Activated CD4-positive, alpha-beta T cell treated with anti-CD3 and anti-CD28 coated beads, Interleukin-2, amount 50 U/mL, for 16 hours (primary cell): ENCODE measurements at regions not wholly inside any gene's neighbourhood (a gene's known extent, or its start where the extent isn't known, plus 50 kb on each side); places are given as distances from the start of the nearest gene placed in this dataset.

Experiments used
- DNase-seq: peaks from one replicate; pipeline ENCODE4 v3.0.0-alpha.2; 2020

DNA sequence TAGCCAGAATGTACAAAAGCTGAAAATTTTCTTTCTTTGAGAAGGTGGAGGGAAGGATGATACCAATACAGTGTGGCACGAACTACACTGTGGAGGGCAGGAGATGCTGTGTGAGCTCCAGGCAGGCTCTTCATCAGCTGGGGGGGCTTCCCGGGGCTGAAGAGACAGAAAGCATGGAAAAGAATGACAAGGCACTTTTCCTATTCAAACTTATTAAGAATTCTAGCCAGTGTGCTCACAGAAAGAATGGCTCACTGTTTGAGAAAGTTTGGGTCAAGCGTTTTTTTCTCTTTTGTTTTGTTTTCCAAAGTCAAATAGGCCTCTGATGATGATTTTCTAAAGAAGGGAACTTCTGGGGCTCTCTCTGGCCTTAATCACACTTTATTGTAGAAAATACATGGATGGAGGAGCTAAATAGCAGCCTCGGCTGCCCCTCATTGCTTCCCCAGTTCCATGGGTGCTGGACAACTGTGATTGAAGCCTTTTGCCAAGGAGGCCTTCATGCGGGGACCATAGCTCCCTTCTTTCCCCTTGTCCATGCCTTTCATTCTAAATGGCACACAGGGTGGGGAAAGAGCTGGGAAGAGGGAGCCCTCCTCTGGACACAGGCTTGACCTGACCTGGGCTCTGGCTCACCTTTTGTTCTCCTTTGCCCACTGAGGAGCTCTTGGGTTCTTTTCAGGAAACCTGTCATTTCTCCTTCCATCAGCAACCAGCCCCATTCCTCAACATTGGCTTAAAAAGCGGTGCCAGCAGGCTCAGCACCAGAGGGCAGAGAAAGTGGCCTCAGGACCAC lies 130.6 kb downstream of the TDRD15 start:
- no peak for DNase-seq

DNA sequence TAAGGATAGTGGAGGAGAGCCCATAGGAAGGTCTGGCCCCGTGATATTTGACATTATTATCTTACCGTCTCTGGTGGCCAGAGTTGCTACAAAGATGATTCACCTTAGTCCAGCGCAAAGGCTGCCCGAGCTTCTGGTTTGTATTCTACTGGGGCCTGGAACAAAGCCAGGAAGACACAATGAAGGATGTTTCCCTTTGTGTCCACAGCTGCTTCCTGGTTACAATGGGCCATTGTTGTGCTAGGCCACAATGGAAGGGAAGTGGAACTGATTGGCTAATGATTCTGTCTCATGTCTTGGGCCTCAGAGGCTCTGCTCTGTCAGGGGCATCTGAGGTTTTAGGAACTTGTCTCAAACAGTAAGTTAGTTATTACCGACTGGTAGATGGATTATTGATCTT lies 132.2 kb downstream of the TDRD15 start:
- DNase-seq: no peak

DNA sequence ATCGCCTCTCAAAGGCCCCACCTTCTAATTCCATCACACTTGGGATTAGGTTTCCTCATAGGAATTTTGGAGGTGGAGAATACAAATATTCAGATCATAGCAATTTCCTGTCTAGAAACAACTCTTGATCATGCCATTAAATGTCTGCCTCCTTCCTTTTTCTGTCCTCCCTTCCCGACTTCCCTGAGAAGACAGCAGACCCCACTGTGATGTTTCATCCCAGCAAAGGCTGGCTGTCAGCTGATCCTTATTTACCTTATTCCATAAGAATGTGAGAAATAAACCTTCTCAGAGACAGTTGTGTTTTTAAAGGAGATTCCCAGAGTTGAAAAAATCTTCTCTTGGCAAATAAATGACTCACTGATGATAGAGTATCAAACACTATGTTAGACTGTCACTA lies 133.9 kb downstream of the TDRD15 start:
- DNase-seq: no peak

DNA sequence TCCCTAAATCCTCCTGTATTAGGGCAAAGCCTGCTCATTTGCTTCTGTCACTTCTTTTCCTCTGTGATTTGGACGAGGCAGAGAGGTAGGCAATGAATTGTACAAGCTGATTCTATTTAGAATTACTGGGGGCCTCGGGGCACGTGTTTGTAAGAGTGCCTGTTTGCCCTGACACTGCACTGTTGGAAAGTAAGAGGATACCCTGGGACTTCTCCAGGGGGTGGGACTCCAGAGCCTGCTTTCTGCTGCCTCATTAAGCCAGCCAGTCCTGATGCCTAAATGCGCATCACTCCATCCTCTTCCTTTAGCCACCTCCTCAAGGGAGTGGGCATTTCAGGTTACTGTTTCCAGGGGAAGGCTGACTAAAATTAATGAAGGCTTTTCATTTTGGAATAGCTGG lies 134.3 kb downstream of the TDRD15 start:
- no peak for DNase-seq

DNA sequence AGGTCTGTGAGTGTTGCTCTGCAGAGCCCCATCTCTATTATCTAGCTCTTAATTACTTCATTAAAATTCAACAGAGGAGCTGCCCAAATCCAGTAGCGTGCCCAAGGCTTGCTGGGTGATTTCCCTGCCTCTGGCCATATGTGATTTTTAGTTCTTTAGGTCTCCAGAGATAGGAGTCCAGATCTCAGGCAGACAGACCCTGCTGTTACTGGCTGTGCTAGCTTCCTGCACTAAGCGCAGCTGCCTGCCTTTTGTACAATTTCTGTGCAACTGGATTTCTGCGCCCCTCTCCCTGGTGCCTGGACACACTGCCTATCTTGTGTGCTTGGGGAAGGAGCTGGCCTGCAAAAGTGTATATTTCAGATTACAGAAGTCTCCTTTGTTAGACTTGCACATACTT lies 136.5 kb downstream of the TDRD15 start:
- no peak for DNase-seq

DNA sequence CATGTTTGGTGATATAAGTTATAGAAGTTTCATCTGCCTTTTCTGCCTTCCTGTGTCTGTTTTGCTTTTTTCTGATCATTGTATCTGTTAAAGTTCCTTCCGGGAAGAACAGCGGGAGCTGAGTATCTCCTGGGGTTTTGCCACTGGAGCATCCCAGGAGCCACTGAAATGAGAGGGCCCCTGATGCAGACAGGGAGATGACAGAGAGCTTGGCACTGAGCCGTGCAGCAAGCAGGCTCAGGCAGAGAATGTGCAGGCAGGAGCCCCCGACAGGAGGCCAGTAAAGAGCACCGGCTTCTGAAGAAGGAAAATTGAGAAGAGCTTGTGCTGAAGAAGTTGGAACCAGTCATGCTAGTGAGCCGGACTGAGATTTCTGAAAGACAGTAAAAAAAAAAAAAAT lies 137.8 kb downstream of the TDRD15 start:
- no peak for DNase-seq

DNA sequence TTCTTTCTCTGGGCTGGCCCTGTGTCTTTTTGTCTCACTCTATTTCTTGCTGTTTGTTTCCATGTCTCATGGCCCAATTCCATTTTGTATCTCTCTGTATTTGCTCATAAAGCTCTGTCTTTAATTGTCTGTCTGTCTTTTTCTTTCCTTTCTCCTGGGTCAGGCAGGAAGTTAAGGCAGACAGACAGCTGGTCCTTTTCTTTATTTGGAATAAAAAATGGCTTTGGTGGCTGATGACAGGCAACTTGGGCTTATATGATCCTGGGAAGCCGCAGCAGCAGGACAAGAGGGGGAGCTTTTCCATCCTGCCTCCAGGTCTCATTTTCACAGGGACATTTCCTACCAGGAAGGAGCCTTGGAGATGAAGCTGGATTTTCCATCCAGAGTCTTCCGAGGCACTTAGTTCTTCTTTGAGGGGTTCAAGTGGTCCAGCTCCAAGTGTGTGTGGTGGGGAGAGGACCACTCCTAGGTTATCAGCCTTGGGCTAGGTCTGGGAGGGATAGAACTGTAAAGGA lies 138.7 kb downstream of the TDRD15 start:
- no peak for DNase-seq

DNA sequence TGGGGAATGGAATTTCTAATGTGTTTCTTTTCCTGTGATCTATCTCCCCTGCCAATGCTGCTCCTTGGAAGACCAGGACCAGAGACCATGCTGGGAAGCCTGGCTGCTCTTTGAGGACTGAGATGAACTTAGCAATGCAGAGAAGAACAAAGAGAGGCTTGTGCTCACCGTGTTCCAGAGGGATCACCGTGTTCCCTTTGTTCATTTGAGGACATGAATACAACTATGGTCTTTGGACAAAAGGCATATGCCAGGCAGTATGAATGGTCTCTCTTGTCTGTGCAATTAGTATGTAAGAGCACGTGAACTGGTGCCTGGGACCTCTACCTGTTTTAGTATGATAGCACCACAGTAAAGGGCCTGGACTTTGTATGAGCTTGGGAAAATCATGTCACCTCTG lies 139.9 kb downstream of the TDRD15 start:
- DNase-seq: no peak

DNA sequence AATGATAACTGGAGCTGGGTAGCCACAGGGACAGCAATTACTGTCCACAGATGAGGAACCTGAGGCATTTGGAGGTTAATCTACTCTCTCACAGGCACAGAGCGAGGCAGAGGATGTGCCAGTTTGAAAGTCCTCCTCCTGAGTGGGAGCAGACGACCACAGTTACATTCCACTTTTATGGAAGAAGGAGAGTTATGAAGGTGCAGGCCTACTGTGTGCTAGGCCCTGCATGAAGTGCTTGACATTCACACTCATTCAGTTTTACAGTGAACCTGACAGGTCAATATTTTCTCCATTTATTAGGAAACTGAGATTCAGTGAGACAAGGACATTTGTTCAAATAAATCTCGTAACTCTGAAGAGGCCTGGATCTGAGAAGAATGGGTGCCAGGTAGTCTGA lies 142.0 kb downstream of the TDRD15 start:
- DNase-seq: no peak

DNA sequence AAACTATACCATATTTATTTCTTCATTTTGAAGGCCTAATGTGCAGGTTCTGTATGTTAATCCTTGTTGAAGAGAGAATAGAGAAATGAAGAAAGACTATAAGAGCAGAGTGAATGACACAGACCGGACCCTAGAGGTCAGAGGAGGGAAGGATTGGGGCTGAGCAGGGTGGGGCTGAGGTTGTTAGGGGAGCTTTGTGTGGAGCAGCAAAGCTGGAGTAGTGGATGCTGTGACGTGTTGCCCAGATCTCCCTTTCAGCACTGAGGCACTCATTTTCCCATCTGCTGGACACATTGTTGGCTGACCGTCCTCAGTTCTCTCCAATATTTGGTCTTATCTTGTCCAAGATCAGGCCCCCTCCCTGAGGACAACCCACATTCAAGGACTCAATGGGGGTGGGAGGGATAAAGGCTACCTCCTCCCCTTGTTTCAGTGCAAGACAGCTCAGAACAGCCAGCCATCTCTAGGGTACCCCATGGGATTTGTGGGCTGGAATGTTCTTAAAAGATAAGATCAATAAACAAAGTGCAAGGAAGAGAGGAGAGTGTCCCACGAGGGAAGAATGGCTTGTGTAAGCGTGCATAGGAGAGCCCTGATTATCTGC lies 143.6 kb downstream of the TDRD15 start:
- no peak for DNase-seq

DNA sequence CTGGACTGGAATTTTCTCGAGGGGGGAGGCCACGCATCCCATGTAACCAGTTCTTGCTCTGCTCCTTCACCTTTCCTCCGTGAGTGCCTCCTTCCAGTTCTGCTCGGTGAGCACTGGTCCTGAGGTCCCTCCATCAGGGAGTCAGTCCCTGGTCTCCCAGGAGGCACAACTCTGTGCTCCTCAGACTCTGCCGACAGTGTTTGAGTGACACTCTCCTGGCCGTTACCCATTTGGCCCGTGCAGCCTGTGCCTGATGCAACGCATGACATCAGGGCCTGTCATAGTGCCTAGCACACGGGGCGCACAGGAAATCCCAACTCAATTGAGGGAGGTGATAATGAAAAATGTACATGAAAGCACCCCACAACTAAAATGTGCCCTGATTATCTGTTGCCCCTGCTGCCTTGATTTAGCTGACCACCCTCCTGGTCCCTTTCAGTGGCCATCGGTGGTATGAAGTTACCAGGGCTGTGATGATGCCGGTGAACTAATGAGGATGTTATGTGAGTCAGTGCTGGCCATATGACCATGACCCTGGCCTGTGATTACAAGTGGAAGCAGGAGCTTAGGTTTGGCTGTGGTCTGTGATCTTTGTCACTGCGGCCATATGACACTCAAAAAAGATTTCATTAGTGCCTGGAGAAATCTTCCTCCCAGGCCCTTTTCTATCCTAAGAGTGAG lies 144.6 kb downstream of the TDRD15 start:
- no peak for DNase-seq

DNA sequence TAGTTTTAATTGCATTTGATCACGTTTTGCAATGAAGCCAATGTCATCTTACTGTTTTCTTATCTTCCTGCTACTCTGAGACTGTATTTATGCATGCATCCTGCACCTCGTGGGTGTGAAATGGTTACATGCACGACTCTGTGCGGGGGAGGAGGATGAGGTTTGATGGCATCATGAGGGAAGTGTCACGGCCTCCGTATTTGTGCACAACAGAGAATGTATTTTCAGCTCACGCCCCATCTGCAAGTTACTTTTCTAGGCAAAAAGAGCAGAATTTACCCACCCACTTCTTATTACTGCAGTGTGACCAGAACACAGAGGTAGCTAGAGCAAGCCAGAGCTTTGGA lies 145.1 kb downstream of the TDRD15 start:
- no peak for DNase-seq

DNA sequence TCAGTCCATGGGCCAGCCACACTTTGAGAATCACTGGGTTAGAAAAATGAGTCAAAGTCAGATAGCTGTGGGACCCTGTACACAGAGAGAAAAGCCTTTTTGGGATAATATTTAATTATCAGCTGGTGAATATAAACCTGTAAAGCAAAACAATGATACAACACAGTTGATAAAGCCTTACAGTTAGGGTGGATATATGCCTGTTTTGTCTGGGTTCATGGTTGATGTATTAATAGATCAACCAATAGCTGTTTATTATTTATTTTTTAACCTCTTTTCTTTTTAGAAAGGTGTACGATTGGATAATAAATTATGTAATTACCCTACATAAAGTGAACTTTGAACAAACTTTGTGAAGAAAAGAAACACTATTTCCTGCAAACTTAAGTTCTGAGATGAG lies 145.6 kb downstream of the TDRD15 start:
- no peak for DNase-seq

DNA sequence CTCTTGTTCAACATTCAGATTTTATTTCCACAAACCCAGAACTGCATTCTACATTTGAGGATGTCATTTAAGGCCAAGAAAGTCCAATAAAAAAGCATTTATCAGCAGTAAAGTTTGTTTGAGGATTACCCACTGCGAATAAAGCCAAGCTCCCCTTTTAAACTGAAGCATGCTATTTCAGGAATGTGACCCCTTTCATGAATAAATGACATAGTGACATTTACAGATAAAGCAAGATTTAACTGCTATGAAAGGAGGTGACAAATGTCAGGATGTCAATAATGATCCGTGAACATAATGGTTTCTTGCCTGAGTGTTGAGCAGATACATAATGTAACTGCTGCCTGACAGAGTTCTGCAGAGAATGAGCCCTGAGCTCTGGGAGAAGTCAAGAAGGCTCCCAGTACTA lies 146.3 kb downstream of the TDRD15 start:
- DNase-seq: no peak

DNA sequence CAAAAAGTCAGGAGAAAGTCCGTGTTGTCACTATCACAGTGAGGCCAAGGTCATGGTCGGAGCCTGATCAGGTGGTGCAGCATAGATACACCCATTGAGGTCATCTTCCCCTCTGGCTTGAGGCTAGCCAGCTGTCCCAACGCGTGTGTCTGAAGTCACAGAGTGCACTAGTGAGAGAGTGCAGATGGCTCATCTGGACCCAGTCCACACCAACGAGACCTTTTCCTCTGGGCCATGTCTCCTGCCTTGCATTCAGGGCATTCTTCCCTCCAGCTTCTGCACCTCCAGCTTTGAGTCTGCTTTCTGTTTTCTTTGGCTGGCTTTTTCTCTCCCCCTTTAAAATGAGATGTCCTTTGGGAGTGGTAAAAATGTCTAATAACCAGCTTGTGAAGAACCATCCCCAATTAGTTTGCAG lies 146.9 kb downstream of the TDRD15 start:
- no peak for DNase-seq

DNA sequence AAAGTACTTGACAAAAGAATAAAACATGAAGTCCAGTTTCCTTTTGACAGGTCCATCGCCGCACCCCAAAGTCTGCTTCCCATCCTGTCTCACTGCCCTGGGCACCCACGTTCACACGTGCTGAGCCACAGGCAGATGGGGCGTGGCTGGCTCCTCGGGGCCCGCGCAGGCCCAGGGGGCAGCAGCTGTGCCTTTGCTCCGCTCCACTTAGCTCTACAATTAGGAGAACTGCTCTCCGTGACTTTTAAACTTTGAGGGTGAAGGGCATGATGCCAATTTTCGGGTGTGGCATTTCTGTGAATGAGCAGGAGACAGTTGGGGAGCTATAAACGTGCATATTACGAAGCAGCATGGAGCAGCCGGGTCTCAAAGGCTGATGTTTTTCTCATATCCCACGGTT lies 152.4 kb downstream of the TDRD15 start:
- no peak for DNase-seq

DNA sequence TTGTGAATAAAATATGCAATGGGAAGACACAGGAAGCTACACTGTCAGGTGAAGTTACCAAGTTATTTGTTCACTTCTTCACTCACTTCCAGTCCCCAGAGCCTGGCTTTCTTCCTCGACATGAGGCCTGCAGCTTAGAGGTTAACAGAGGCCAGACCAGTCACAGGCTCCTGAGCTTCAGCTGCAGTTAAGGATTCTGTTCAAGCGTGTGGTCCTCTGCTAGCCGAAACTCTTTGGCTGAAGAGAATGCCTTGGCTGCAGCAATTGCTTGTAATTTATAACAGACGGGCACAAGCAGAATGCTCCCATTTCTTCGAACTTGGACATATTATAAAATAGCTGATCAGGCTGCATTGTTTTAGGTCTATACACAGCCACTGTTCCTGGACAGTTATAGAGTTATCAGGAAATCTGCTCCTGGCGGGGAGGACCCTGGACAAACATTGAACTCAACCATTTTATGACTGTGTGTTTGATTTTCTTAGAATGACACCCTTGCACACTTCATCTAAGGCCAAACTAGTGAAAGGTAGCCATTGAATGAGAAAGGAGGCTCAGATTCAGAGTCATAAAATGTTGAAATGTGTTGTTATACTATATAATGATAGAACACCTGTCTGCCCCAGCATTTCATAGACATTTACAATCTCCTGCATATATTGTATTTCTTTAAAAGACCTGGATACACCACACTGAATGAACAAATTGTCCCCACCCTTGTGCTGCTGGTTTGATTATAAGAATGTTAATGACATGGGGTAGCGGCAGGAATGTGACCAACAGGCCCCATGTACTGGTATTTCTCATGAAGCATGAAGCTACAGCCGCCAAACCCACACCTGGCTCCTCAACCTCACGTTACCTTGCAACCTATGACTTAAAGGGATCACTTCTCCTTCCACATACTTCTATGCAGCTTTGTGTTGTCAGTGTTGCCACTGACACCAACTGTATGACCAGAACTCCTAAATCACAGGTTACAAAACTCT lies 153.6 kb downstream of the TDRD15 start:
- DNase-seq: no peak

DNA sequence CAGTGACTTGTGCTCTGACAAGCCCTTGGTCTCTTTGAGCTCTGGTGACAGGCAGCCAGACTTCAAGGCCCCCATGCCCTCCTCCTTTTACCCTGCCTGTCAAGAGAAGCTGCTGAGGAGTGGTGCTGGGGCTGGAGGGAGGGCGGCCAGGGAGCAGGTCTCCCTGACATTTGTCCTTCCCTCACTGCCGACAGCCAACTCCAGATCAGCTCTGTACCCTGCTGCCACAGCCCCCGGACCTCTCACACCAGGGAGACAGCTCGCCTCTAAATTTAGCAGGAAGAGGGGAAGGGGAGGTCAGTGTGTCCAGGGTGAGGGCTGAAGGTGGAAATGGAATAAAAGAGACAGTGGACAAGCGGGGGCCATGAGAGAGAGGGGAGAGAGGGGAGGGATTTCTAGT lies 155.8 kb downstream of the TDRD15 start:
- no peak for DNase-seq

DNA sequence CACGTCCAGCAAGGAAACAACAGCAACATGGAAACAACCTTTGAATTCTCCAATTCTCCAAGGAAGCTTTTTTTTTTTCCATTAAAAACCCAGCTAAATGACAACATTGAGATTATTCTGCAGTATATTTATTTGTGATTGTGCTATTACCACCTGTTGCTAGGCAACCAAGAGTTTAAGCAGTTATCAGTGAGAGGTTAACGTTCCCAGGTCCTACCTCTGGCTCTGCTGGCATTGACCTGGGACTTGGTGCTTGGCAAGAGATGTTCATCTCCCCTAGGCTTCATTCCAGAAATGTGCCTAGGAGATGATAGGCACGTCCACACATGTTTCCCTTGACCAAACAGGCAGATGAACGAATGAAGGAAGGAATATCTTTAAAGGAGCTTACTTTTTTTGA lies 157.0 kb downstream of the TDRD15 start:
- DNase-seq: no peak

DNA sequence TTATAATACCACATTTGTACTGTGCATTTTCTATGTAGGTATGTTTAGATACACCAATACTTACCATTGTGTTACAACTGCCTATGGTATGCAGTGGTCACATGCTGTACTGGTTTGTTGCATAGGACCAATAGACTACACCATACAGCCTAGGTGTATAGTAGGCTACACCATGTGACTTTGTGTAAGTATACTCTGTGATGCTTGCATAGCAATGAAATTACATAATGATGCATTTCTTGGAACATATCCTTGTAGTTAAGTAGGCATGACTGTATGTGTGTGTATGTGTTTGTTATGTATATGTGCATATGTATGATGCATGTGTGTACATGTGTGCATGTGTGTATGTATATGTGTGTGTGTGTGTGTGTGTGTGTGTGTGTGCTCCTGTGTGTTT lies 157.6 kb downstream of the TDRD15 start:
- no peak for DNase-seq

DNA sequence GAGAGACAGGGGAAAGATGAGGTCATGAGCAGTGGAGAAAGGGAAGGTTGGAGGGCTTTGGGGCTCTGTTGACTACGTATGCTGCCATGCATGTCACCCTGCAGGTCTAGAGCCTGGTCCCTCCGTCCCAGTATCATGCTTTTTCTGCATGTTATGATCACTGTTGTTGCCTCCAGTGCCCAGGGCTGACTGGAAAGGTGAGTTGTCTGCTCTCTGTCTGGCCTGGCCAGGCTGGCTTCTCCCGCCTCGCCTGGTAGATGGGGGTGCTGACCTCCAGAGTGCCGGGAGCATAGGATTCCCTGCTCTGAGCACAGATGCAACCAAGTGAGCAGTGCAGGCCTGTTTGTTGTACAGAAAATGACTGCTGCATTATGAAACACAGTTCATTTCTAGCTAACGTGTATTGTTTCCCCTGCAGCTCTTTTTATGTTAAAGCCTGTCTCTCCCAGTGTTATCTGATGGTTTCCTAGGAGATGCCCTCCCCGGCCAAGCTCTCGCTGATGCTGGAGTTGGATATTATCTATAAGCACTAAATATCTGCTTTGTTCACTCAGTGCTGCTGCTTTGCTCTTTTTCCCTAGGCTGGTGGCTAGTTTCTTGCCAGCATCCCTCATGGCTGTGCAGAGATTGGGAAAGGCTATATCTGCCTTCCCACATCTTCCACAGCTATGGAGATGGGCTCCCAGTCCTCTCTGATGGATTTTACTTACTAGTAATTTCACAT lies 158.2 kb downstream of the TDRD15 start:
- no peak for DNase-seq

DNA sequence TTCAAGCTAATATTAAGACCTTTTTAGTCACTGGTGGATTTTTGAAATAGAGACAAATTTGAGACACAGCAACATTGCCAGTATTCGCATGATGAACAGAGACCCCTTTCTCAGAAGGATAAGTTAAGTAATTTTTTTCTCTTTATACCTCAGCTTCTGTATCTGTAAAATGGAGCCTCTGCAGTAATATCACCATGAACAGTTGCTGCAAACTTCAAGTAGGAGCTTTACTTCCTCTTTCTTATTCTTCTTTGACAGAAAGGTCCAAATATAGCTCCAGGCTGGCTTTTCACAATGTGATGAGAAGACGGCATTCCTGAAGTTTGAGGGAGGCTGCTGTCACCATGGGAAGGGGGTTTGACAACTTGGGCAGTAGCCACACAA lies 158.7 kb downstream of the TDRD15 start:
- DNase-seq: no peak
